ENCODE measurements at regions not wholly inside any gene's neighbourhood (a gene's known extent, or its start where the extent isn't known, plus 50 kb on each side); places are given as distances from the start of the nearest gene placed in this dataset.

DNA sequence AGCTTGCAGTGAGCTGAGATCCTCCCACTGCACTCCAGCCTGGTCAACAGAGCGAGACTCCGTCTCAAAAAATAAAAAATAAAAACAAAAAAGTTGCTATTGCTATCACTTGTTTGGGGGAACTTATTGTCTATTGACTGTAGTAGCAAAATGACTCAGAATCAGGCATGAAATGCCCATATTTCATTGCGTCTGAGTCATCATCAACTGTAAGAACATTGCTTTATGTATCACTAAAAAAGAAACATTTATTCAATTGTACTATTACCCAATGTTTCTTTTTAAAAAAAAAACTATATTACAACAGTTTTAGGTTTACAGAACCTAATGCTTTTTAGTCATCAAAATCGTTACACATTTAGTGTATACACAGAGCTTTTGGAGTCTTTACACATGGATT is 91.0 kb upstream of the FMN2 start:
- DNase-seq: no peak

DNA sequence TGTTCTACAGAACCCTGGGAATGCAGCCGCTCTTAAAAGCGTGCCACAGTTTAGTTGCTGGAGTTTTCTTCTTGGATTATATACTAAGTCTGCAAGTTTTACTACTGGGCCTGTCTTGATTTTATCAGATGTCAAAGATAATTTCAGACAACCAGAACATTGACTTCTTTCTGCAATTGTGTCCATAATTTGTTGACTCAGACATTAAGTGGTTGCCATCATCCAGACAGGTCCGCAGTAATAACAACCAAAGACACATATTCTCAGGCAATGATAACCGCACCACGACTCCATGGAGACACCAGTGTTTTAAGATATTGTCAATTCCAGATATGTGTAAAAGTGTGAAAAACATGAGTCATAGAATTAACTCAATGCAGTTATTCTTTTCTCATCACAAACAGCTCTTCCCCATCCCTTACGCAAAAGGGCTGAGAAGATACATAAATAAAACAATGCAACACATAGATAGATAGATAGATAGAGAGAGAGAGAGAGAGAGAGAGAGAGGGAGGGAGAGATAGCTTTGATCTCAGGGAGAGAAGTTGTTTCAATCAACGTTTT is 90.4 kb upstream of the FMN2 start:
- no peak for DNase-seq

DNA sequence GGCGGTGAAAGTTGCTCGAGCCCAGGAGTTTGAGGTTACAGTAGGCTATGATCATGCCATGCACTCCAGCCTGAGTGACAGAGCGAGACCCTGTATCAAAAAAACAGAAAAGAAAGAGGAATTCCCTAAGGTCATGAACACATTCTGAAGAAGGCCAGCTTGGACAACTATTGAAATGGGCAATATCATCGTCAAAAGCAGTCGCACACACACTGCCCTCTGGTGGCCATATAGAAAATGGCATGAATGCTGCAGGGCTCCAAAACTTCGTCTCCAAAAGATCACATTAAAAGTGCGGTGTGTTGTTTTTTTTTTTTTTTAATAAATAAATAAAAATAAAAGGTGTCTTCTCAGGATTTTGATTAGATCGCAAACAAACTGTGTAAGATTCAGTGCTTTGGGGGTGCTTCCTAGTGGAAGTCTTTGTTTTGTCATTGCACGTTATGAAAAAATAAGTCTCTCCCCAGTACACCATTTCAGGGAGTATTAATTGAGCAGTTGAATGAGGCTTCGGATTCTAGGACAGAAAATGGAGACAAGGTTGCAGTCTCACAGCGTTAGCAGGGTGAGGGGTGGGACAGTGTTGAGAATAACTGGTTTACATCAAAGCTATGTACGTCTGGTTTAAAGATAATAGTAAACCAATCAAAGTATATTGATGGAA is 87.5 kb upstream of the FMN2 start:
- DNase-seq: no peak

DNA sequence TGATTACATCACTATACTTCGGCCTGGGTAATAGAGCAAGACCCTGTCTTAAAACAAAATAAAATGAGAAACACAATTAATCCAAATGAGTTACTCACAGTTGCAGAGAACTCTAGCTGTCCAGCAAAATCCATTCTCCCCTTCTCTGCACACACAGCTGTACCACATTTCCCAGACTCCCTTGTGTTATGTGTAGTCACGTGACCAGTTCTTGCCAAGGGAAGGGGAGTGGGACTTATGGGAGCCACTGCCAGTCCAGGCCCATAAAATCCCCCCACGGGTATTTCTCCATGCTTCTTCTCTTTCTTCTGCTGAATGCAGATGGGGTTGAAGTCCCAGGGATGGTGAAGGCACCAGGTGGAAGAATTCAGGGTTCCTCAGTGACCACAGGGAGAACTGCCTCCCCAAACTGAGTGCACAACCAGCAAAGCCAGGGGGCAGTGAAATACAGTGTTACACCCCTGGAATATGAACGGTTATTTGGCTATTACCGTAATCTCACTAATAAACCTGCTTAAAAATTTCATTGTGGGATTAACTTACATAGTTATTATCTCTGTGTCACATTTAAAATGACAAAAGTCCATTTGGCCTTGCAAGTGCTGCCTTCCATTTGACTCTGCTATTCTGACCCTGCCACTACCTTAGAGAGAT is 85.6 kb upstream of the FMN2 start:
- DNase-seq: no peak

DNA sequence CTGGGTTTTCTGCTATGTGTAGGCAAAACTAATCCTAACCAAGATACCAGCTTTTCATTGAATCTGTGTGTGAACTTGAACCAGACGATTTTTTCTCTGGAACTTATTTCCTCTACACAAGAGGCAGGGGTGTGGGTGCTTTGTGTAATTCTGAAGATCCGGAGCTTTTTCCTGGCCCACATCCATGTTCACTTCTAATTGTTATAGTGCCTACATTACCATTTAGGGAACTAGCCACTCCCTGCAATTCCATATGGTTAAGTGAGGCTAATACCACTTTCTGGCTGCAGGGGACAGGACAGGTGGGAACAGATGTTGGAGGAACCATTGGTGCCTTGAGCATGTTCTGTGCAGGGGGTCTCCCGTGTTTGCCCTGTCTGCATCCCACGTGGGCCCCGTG is 83.4 kb upstream of the FMN2 start:
- DNase-seq: no peak

DNA sequence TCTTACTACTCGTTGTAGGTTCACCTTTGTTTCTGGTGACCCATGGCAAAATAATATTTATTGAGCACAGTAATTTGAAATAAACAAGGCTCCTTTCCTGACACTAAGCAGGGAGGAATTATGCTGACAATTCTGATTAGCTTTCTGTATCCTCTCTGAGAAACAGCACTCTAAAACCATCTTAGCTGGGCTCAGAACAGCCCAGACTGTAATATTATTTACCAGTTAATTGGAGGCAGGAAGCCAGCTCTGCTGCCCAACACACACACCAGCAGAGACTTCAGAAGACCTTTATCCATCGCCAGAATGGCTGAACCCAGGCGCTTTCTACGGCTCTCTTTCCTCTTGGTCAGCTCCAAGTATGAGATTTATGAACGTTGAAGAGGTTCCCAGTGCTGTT is 77.6 kb upstream of the FMN2 start:
- no peak for DNase-seq

DNA sequence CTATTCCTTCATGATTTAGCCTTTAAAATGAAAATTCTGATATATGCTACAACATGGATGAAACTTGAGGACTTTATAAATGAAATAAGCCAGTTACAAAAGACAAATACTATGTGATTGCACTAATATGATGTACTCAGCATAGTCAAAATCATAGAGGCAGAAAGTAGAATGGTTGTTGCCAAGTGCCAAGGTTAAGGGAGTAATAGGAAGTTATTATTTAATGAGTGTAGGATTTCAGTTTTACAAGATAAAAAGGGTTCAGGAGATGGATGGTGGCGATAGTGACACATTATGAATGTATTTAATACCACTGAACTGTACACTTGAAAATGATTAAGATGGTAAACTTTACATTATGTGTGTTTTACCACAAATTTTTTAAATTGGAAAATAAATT is 73.1 kb upstream of the FMN2 start:
- no peak for DNase-seq

DNA sequence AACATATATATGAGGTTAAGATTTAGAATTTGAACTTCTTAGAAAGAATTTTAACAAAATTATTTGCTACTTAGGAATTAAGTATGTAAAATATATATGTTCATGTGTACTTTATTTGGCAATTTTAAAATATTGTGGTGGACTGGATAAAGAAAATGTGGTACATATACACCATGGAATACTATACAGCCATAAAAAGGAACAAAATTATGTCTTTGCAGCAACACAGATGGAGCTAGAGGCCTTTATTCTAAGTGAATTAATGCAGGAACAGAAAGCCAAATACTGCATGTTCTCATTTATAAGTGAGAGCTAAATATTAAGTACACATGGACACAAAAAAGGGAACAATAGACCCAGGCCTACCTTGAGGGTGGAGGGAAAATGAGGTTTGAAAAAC is 72.2 kb upstream of the FMN2 start:
- DNase-seq: no peak

DNA sequence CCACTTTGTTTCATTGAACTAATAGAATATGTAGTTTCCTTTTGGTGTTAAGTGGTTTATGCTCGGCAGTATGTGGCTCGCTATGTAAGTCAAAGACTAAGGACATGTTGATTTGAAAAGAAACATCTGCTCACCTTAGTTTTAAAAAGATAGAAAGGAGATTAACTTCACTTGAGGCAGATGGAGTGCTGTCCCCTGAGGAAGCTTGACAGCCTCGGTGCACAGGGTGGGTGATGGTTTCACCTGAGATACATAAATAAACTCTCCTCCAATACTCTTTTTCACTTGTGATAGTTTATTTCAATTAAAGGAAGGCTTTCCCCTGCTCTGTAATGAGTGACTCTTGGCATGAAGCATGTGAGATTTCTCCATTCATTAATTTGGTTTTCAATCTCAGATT is 70.8 kb upstream of the FMN2 start:
- no peak for DNase-seq

DNA sequence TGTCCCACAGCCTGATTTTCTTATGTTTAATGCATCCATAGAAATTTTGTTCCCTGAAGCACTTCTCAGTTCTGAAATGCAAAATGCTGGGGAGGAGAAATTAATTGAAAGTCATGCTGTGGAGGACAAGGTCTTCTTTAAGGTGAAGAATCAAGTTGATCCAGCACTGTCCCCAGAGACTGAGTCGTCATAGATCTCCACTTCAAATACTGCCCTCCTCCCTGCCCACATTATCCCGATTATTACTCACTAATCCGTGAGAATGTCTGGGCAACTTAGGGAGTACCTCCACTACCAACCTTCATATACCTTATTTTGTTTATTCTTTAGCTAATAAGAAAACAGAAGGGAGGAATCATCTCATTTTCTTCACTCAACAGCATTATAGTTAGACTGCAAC is 70.0 kb upstream of the FMN2 start:
- no peak for DNase-seq

DNA sequence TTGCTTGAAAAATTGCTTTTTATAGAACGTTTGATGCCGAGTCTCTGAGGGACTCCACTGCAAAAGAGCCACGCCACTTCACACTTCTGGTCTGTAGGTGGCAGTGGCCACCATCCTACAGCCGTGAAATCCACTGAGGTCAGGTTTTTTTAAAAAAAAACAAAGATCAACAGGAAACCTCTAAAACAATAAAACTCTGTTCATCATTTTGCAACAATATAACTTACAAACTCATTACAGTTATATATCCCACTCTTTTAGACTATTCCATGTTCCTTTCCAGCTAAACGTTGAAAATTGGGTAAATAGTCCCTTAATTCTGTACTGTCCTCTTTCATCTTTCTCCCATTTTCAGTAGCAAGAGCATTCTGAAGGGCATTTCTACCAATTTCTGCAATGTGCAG is 64.6 kb upstream of the FMN2 start:
- no peak for DNase-seq

DNA sequence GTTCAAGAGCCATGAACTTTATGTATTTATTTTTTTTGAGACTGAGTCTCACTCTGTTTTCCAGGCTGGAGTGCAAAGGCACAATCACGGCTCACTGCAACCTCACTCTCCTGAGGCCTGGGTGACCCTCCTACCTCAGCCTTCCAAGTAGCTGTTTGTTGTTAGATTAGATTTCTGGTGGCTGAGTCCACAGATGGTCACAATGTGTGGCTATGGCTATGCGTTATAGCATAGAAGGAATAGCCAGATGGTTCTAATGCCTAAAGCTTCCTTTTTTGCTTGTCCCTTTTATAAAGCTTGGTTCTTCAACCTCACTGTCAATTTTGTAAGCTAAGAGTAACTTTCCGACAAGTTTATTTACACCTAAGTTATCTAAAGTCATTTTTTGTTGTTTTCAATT is 62.3 kb upstream of the FMN2 start:
- no peak for DNase-seq

DNA sequence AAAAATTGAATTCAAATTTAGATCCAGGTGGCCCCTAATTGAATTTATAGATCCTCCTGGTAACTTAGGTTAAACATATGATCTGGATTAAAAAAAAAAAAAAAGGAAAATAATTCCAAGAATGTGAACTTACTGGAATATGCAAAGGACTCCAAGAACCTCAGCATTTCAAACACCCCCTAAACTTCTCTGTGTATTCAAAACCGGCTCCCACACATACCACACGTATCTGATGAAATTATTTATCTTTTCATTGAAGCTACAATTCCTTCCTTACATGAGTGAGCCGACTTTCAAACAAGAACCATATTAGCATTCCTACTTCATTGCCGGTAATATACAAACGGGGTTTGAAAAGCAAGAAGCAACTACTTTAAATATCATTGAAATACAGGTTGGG is 61.4 kb upstream of the FMN2 start:
- no peak for DNase-seq

DNA sequence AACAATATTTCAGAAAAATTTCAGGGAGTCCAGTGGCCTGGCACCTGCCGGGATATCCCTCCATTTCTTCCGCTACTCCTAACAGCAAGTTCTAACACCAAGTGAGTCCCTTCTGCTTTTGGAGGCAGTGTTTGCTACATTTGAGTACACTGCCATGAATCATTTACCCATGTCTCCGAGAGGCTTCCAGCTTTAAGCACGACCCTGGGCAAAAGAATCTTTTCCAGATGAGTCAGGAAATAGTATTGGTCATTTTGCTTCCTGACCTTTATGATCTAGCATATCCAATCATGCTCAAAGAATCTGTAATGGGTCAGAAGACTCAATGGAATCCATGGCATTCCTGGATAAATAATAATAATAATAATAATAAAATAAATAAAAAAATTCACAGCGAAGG is 60.7 kb upstream of the FMN2 start:
- DNase-seq: no peak

DNA sequence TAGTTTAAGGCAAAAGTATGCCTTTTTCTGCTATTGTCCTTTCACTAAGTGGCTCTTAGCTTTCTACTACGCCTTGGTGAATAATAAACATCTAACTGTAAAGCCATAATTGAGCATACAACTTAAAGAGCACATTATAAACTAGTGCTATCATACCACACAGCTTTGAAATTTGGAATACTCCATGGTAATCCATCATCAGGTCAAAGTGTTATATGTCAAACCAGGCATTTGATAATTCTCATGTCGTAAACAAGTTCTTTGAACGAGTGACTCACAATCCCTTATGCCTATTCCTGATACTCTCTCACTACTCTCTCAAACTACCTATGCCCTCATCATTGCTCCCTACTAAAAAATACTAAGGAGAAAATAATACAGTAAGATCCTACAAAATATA is 60.3 kb upstream of the FMN2 start:
- no peak for DNase-seq

DNA sequence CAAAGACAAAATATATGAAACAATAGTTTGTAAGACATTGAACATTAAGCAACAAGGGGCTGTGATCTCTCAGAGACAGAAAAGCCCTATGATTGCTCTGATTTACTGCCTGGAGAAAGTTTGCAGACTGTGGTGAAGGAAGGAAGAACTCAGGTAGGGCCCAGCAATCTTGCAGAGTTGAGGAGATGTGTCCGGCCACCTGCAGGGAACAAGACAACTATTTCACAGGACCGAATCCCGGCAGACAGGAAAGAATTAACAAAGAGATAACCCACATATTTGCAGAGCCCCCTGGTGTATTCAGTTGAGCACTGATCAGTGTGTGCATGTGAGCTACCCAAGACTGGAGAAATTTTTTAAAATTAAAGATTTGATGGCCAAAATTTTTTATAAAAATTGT is 58.3 kb upstream of the FMN2 start:
- no peak for DNase-seq

DNA sequence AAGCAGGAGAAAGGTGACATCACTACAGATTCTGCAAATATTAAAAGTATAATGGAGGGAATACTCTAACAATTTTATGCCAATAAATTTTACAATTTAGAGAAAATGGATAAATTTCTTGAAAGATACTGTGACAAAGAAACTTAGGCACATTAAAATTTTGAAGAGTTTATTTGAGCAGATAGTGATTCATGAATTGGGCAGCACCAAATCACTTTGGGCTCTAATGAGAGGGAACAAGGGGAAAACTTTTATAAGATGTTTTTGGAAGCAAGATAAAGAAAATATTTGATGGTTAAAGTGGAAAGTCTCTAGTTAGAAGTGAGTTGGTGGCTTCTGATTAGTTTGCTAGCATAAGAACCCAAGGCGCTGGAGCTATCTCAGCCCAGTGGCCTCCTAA is 55.2 kb upstream of the FMN2 start:
- DNase-seq: no peak

Data from activated effector memory CD4-positive, alpha-beta T cell treated with anti-CD3 and anti-CD28 coated beads, Interleukin-2, amount 50 U/mL, for 16 hours (primary cell).